ENCODE measurements at regions not wholly inside any gene's neighbourhood (a gene's known extent, or its start where the extent isn't known, plus 50 kb on each side); places are given as distances from the start of the nearest gene placed in this dataset.

- DNase-seq (ENCODE audit: low read depth, low spot score), result no peak
Measured at GRCh38 chr11:134533511-134533910, 121.5 kb upstream of the B3GAT1 start.

GRCh38 chr11:134532921-134533421 is 120.9 kb upstream of the B3GAT1 start:
- no peak for DNase-seq (ENCODE audit: low read depth, low spot score)

- no peak for DNase-seq (ENCODE audit: low read depth, low spot score)
Measured at GRCh38 chr11:134532131-134532920, 120.3 kb upstream of the B3GAT1 start.

- DNase-seq (ENCODE audit: low read depth, low spot score), result no peak
Measured at GRCh38 chr11:134531327-134532130, 119.5 kb upstream of the B3GAT1 start.

DNA sequence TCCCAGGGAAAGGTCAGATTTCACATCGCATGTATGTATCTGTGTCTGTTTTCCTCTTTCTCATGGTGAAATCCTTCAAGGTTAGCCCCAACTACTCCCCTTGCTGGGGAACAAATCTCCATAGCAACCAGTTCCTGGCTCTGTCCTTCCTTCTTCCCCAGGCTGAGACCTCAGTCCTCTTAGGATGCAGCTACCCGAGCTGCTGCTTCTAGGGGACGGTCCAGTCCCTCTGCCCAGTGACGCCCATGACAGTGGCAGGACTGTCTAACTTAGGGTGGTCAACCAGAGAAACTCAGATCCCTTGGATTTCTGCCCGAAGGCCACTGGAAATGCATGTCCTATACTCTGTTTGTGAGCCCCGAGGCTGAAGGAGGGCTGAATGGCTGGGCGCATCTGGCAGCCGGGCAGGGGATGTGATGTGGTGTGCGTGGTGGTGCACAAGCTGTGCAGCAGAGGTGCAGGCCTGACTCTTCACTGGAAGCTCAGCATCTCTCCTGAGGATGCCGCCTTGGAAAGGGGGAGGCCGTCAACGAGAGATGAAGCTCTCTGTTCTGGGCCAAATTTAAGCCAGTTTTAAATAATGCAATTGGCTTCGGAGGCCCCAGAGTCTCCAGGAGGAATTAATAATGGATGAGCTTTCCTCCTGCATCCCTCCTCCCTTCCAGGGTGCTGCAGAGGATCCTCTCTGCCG is 118.7 kb upstream of the B3GAT1 start:
- DNase-seq (ENCODE audit: low read depth, low spot score), result no peak

GRCh38 chr11:134529212-134530096 is 117.4 kb upstream of the B3GAT1 start:
- no peak for DNase-seq (ENCODE audit: low read depth, low spot score)

GRCh38 chr11:134528453-134528852 is 116.4 kb upstream of the B3GAT1 start:
- no peak for DNase-seq (ENCODE audit: low read depth, low spot score)

DNA sequence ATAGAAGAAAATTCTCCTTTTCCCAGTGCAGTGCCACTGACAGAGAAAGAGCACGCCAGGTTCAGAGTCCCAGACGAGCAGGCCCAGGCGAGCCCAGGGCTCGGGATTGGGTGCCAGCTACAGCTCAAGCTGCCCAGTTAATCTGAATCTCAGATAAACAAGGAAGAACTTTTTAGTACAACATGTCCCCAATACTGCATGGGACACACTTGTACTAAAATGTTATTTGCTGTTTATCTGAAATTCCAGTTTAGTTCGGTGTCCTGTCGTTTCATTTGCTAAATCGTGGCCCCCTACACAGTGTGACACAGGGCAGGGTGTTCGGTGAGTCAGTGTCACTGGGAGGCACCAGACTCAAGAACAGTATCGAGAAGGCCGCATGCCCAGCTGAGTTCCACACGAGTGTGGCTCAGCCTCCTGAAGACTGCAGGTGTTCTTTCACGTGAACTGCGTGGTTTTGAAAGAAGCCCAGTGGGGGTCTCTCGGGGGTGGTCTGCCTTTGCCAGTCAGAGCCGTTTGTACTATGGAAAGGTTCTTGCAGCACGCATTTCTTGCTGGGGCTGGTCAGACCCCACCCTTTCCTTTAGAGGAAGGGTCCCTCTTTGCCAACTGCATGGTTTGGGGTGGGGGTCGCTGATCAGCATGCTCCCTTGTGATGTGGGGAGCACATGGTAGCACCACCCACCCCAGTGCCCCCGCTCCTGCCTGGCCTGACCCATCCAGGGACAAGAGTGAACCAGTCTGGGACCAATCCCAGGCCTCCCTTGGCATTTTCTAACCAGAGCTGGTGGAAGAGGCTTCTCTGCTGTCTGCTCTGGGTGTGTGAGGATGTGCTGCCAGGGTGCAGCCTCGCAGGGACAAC is 115.6 kb upstream of the B3GAT1 start:
- DNase-seq (ENCODE audit: low read depth, low spot score), result no peak

DNA sequence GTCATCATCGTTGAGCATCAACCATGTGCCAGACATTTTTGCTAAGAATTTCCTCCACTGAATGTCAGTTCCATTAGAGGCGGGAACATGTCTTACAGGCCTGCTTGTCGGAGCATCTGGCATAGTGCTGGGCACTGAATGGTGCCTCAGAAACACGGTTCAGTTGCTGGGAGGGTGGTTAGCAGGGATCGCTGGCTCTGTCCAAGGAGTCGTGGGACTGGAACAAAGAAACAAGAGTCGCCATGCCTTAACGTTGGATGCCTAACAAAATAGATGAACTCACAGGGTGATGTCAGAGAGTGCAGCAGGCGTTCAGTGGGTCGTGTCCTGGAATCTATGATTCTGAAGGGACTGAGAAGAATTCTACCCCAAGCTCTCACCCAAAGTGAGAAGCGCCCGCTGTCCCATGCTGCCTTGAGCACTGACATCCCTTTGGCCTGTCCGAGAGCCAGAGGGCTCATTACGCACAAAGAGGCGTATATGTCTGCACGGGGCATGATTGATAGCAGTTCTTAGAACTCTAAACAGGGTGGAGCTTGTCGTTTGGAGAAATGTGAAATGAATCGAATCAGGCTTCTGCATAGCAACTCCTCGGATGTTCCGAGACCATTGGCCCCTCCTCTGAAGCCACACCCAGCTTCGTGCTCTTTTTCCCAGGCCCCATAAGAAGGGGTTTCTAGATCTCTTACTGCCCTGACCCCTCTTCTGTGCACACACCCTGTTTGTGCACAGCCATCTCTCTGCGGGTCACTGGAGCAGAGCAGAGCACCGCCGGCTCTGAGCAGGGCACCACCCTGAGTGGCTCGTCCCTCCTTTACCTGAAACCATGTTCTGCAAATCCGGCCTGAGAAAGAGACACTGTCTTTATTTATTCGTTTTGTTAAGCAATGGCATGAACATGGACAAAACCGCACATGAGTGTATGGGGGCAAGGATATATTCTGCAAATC is 113.1 kb upstream of the B3GAT1 start:
- DNase-seq (ENCODE audit: low read depth, low spot score), result no peak

- no peak for DNase-seq (ENCODE audit: low read depth, low spot score)
Measured at GRCh38 chr11:134524201-134524600, 112.2 kb upstream of the B3GAT1 start.

GRCh38 chr11:134522782-134523570 is 110.9 kb upstream of the B3GAT1 start:
- no peak for DNase-seq (ENCODE audit: low read depth, low spot score)

DNA sequence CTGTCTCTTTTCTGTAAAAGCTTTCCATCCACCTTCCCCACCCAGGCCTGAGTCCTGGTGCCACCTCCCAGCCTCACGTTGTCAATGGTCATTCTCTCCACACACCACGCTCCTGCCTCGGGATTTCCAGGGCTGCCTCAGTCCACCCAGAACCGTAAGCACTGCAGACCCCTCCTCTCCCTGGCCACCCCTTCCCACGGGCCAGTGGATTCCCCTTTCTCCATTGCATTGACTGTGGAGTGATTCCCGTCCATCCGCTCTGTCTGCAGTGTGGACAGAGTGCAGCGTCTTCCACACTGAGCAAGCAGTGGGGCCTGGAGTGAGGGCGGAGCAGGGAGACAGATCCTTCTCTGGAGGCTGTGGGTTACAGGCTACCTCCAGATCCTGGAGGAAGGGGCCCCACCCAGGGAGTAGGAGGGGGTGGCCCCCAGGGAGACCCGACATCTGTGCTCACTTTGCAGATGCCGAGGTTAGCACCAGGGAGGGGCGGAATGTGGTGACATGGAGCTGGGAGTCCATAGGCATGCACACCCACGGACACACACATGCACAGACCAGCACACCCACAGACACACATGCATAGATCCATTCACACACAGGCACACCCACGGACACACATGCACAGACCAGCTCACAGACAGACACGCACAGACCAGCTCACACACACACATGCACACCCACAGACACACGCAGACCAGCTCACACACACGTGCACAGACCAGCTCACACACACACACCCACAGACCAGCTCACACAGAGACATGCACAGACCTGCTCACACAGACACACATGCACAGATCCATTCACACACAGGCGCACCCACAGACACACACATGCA is 109.6 kb upstream of the B3GAT1 start:
- DNase-seq (ENCODE audit: low read depth, low spot score), result no peak

GRCh38 chr11:134521001-134521400 is 109.0 kb upstream of the B3GAT1 start:
- DNase-seq (ENCODE audit: low read depth, low spot score), result no peak

DNA sequence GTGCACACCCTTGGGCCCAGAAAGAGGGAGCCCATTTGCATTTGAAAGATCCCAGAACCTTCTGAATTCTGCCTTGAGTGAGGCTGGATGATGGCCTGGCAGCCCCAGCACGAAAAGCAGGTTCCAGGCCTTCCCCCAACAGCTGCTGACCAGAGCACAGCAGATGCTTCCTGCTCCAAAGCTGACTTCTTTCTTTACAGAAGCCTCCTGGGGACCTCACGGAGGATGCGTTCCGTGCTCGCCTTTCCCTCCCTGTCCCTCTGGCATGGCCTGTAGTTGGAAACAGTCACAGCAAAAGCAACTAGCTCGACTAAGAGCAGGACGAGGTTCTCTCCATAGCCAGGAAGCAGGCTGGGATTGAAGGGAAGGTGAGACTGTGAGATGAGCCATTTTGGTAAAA is 107.7 kb upstream of the B3GAT1 start:
- no peak for DNase-seq (ENCODE audit: low read depth, low spot score)

GRCh38 chr11:134519390-134519750 is 107.3 kb upstream of the B3GAT1 start:
- DNase-seq (ENCODE audit: low read depth, low spot score), result no peak

GRCh38 chr11:134518616-134519389 is 106.8 kb upstream of the B3GAT1 start:
- DNase-seq (ENCODE audit: low read depth, low spot score), result no peak

Measured in smooth muscle cell of the brain vasculature (primary cell).